Stimulated activated CD4-positive, alpha-beta T cell treated with anti-CD3 and anti-CD28 coated beads, Interleukin-2, amount 100 ng/mL, for 24 hours (primary cell): ENCODE measurements at regions not wholly inside any gene's neighbourhood (a gene's known extent, or its start where the extent isn't known, plus 50 kb on each side); places are given as distances from the start of the nearest gene placed in this dataset.
"Not testable (repeated sequence)": the region's sequence is repeated elsewhere in the genome, so short reads cannot be mapped to it uniquely, and the experiment has no call there.

Experiments used
- DNase-seq, 2 donors: peaks; one replicate each; pipeline ENCODE4 v3.0.0-alpha.2; 2020

DNA sequence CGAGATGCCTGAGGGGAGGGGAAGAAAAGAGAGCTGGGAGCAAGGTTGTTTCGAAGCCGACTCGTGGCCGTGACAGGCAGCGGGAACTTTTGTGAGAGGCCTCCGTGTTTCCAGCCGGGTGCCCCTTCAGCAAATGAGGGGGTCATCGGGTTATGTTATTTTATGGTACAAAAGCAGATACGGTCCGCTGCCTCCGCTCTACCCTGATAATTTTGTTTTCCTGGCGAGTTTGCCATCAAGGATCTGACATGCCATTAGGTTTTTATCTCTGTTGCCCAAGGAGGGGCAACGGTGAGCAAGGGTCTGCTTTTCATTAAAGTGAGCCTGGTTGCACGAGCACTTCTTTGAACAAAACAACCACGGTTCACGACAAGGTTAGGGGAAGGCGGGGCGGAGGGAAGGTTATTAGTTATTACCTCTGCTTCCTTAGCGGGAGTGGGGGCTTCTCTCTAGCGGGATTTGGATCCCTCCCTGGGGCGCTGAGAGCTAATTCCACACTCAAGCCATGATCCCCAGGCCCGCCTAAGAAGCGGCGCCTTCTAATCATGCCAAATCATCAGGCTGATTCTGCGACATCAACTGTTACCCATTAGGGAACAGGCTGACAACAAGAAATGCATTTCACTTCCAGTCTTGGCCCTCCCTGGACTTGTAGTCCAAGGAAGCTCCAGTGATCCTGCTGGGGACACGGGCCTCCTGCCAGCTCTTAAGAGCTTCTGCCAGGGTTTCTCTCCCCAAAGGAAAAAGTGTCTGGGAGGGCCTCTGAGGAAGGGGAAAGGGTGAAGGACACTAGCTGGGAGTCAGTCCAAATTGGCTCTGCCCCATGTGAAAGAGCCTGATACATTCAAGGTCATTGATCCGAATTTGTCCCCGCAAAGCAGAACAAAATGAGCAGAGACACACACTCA, 617.7 kb downstream of the MID1IP1 start:
- no peak for DNase-seq

DNA sequence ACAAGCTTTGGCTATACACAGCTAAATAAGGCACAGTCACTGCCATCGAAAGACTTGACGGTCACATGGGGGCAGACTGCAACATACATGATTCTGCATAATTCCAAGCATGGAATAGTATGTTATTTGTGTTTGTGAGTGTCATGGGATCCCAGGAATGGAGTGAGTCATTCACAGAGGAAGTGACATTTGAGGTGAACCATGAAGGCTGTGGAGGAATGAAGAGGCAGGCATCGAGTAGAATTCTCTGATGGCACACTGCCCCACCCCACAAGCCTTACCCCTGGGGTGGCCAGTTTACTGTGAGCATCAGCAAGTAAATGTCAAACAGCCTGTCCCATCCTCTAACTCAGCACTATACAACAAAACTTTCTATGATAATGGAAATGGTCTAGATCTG, 619.7 kb downstream of the MID1IP1 start:
- DNase-seq, result no peak

DNA sequence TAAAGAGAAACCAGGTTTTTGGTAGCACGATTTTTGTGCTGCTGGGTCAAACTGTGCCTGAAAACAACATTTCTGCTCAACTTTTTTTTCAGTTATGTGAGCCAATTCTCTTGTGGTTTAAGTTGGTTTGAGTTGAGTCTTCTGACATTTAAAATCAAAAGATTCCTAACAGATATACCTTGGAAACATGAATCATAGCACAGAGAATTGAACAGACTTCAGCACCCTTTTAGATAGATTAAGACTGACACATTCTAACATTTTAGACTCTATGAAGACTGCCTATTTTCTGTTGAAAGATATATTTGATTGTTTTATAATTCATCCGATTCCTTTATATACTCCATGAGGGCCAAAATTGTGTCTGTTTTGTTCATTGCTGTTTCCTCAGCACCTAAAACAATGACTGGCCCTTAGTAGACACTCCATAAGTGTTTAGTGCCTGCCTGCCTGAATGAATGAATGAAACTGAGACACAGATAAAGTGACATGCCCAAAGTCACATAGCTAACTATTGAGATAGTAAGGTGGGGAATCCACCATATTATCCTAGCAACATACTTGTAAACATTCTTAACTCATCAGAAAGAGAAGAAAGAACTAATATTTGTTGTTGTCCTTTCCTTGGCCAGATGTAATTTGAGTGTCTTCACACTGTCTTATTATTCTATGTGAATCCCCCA, 624.0 kb downstream of the MID1IP1 start:
- no peak for DNase-seq

DNA sequence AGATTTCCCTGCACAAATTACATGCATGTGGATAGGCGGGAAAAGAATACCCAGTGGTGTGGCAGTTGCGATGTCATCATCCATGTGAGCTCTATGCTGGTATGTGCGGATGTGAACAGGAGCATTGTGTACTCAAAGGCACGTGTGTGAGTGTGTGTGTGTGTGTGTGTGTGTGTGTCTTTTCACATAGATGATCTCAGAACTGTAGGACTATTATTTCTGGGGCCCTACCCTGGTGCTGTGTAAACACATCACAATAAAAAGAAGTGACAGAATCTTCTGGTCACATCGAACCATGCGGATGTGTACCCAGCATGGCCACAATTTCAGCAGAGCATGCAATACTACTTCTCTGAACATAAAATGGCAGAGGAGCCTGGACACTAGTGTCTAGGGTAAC, 624.8 kb downstream of the MID1IP1 start:
- no peak for DNase-seq

DNA sequence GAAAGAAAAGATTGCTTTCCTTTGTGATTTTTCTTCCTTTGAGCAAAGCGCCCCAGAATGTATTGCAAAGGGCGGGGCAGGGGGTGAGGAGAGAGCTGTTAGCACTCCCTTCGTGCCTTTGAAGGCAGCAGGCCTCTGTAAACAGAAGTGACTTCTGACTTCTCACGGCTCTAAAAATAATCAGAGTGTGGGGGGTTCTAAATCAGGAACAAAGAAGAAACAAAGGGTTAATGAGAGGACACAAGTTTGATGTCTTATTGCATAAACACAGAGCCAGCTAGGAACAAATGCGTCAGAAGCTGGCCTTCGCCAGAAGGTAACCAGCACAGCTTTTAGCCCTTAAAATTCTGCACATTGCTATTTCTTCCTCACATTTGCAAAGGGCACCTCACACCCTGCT, 626.2 kb downstream of the MID1IP1 start:
- DNase-seq, result no peak

DNA sequence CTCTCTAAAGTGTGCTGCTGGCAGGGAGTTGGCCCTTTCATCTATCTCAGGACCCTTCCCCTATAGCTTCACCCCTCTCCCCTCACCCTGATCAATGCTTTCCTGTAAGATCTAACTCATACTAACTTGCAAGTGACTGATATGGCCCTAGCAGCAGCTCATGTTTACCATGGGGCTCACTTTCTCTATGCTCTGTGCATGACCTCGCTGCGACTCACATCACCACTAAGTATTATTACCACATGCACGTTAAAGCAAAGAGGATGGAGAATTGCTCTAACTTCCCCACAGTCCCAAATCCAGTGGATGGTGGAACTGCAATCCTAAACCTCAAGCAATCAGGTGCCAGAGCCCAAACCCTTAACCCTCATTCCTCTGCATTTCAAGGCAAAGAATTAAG, 626.6 kb downstream of the MID1IP1 start:
- peak; percentile 47 to 57 for DNase-seq

DNA sequence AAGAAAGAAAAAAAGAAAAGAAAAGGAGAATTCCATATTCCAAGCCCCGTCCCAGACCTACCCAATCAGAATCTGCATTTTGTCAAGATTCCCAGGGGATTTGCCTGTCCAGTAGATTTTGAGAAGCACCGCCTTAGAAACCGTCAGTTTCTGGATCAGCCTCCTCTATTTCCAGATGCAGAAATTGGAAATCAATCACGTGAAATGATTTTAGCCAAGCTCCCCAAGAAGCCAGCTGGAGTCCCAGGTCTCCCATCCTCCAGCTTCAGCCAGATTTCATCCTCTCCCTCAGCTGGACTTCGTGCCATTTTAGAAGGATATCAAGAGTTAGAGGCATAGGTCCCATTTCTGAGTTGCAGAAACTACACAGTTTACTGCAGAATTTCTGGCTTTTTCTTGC, 629.3 kb downstream of the MID1IP1 start:
- DNase-seq, result no peak

DNA sequence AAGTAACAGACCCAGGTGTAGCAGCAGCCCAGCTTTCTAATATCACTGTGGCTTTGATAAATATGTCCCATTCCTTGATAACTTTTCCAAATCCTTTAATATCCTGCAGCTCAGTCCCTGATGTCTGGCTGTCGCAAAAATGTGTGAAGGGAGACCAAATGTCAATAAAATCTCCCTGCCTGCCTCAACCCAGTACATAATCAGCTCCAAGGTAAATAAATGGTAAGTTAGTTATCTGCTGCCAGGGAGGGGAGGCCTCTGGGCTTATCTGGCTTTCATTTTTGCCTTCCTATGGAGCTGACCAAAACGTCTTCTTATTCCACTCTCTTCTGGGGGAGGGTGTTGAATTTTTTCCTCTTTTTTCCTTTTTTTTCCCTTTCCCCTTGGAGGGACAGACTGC, 630.6 kb downstream of the MID1IP1 start:
- DNase-seq, result no peak

DNA sequence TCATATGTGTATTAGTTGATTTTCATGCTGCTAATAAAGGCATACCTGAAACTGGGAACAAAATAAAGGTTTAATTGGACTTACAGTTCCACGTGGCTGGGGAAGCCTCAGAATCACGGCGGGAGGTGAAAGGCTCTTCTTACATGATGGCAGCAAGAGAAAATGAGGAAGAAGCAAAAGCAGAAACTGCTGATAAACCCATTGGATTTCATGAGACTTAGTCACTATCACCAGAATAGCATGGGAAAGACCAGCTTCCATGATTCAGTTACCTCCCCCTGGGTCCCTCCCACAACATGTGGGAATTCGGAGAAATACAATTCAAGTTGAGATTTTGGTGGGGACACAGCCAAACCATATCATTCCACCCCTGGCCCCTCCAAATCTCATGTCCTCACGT, 633.4 kb downstream of the MID1IP1 start:
- not testable (repeated sequence) for DNase-seq

DNA sequence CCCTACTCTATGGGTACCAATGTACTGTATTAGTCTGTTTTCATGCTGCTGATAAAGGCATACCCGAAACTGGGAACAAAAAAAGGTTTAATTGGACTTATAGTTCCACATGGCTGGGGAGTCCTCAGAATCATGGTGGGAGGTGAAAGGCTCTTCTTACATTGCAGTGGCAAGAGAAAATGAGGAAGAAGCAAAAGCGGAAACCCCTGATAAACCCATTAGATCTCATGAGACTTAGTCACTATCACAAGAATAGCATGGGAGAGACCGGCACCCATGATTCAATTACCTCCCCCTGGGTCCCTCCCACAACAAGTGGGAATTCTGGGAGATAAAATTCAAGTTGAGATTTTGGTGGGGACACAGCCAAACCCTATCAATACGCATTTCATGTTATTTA, 635.3 kb downstream of the MID1IP1 start:
- not testable (repeated sequence) for DNase-seq

DNA sequence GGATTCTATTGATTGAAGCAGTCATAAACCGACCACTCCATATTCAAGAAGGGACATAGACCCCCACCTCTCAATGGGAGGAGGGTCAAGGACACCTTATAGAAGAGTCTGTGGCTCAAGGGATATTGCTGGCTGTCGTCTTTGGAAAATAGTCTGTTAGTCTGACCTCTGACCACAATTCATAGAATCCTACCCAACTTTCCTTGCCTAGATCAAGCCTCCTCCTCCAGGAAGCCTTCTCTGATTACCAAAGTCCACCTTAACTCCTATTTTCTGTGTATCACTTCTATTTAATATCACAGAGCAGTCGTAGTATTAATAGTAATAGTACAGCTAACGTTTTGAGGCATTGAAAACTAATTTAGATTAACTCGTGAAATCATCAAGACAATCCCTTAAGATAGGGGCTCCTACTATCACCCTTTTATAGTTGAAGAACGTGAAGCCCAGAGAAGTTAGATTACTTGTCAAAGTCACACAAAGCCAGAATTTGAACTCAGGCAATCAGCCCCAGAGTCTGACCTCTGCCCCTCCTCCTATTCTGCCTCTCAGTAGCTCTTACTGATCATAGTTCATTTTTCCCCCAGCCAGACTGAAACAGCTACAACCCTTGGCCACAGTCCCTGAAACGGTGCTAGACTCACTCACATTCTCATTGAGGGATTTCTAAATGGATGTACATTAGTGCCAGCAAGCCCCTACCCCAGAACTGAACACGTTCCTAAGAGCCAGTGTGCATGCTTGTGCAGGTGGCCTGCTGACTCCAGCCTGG, 636.6 kb downstream of the MID1IP1 start:
- DNase-seq, result no peak

DNA sequence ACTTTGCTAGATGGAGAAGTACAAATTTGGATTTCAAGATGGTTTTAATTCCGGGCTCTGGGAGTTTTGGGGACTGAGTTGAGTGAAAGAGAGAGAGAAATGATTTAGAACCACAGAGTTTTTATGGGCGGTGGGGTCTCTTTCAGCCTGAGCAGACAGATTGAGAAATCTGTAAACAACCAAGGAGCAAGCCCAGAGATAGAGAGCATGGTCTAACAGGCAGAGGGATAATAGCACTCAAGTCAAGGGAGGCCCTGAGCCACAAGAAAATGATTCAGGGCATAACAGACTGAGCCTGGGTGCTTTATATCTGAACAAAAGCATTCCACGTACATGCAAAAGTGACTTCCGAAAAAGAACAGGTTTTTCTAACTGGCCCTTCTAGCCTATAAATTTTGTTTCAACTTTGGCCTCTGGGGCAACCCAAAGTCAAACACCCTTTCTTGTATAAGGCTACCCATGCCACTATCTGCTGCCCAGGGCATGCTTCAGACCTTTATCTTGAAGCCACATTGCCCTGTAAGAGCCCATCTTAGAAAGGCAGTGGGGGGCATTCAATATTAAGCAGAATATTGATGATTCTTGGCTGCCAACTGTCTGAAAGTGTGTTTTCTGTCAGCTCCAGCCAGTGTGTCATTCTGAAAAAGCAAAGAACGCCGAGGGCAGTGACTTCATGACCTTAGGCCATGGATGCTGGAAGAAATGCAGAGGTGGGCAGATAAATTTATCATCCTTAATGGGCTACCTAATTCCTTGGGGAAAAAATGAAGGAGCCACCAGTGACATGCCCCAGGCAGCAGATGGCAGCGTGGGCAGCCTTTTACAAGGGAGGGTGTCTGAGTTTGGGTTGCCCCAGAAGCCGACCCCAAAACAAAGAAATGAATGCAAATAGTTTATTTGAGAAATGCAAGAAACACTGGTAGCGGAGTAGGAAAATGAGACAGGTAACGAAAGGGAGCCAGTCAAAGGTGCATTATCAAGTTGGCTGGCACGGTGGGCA, 637.6 kb downstream of the MID1IP1 start:
- no peak for DNase-seq

DNA sequence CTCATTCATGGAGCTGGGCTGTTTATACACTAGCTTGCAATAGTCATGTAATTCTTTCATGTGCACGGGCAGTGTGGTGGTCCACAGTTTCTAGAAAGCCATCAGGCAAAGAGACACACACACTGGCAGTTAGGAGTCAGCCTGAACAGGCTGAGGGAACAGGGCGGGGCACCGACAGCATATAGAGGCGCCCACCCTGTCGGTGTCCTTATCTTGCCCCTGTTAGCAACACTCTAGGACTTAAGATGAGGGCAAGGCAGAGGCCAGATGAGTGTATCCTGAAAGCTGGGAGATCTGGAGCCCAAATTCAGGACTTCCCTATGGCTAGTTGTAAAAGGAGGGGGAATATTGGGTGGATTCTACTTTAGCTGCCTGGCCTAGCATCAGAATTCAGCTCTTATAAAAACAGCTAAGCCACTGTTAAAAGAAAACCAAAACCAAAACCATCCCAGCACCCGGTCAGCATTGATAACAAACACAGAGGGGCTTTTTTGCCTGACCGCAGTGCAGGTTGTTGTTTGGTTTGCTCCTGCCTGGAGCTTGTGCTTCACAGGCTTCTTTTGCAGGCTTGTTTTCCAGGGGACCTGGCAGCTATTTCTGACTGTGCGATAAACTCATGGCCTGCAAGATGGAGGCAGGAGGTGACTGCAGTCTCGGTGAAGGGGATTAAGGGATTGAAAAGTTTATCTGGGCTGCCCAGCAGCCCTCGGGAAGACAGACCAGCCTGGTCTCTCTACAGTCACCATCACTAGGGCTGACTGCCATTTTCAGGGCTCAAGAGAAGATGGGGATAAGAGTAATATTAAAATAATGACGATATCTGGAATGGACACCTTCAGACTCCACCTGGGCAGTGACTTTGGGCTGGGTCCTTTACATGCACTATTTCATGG, 638.9 kb downstream of the MID1IP1 start:
- DNase-seq, result no peak

DNA sequence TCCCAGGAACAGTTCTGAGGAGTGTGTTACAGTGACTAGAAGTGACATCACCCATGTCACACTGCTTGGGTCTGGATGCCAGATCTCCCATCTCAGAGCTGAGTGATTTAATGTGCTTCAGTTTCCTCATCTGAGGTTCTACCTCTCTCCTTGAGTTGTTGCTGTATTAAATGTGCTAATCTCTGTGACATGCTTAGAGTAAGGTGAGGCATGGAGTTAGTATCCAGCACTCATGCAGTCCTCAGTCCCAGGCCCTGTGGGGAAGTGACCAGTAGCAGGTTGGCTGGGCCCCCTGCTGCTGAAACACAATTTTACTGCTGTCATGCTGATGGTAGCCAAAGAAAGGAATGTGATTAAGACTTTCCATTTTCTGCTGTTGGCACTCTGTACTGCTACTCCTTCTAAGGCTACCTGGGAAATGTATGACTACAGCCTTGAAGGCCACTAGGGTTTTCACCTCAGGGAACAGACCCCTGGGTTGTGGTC, 639.6 kb downstream of the MID1IP1 start:
- DNase-seq, result peak in 1 of 2 donors; percentile 23

DNA sequence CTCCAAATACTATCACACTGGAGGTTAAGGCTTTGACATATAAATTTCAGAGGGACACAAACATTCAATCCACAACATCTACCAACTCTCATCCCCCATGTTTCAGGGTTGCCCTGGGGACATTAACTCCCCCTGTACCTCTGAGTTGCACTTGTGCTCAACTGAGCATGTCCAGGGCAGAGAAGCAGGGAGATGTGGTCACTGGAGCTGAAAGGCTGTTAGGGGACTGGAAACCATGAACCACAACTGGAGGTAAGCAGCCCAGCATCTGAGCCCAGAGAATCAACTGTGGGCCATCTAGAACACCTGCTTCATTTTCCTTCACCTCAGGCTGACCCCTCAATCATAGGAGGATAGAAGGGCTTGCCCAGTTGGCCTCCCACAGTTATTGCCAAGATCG, 641.1 kb downstream of the MID1IP1 start:
- DNase-seq, result no peak

DNA sequence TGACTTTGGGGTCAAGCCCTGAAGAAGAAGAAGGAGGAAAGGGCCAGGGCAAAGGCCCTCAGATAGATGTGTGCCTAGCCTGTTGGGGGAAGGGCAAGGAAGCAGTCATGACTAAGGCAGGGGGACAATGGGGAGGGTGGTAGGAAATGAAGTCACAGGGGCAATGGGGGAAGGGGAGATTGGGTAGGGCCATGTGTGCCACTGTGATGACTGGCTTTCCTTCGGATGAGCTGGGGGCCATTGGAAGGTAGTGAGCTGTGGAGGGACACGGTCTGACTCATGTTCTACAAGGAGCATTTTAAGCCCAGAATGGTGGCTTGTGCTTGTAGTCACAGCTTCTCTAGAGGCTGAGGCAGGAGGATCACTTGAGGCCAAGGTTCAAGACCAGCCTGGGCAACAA, 642.0 kb downstream of the MID1IP1 start:
- DNase-seq, result no peak

DNA sequence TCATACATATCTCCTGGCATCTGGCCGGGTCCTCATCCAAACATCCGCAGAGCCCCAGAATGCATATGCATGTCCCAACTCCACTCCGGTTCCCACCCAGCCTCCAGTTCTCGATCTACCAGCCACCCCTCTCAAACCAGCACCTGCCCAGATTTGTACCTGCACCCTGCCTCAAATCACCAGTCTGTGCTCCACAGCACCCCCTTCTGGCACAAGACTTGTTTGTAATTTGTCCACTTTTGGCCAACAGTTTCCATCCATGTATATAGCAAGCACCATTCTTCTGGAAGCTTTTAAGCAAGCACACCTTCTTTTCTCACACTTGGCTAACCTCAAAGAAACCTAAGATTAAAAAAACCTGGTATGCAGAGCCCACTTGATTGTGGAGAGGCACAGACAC, 644.1 kb downstream of the MID1IP1 start:
- peak; percentile 58 to 67 for DNase-seq

DNA sequence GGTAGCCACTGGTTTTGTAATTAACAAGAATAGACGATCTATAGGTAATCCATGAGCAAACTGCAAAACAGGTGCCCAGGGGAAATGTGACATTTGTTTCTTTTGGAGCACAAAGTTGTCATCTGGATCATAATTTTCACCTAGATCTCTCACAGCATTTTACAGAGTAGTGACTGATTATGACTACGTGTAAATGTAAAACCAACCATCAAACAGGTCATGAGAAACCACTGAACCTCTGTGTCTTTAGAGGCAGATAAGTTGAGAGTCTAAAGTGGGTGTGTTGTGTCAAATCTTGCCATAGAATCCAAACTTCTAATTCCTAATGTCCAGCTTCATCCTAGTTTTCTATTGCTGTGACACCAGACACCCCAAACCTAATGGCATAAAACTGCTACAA, 648.1 kb downstream of the MID1IP1 start:
- no peak for DNase-seq

DNA sequence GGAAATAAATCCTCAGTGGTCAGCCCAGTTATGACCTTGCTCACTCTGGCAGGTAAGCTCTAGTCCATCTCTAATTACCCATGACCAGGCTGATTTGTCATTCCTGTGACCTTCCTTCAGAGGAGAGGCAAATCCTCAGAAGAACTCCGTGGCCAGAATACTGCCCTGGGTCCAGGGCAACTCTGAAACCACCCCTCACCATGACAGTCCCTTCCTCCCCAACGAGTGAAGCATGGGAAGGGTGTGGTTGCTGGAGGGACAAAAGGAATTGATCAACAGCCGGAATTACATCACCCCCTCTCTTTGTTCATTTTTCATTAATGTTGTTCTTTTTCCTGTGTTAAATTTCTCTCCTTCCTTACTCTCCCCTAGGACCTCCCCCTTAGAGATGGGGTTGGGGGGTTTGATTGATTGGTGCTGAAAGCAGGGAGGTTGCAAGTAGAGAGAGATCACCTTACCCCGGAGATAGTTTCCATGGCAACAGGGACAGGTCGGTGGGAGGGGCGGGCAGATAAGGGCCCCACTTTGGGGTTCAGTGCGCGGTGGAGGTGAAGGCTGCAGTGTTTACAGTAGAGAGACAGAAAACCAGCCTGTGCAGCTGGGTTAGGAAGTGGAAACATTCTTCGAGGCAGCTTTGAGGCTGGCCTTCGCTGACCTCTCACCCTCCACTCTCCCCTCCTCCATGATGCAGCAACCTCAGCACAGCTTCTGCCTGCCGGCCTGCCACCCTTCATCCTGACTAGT, 647.4 kb downstream of the BCOR start:
- no peak for DNase-seq

DNA sequence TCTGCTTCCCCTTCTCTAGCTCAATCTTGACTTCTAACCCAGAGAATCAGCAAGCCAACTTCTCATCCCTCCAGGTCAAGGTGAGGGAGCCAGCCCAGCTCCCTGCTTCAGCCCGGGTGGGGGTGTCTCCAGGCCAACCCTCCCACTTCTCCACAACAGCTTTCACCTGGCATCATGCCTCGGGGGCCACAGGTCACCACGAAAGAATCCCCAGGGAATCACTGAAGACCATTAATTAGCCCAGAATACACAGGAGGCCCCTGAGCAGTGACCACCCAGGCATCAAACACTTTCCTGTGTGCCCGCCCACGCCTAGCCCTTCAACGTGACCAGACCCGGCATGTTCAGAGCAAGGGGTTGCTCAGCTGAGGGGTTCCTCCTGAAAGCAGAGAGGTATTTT, 646.7 kb downstream of the BCOR start:
- DNase-seq, result no peak
